GM12878 (cell line): ENCODE measurements at regions not wholly inside any gene's neighbourhood (a gene's known extent, or its start where the extent isn't known, plus 50 kb on each side); places are given as distances from the start of the nearest gene placed in this dataset.

Experiments
- ATF7 ChIP-seq: fragments of 450-650 bp; IDR thresholded peaks from 2 replicates; pipeline ENCODE4 v1.6.1; 2016; ENCODE audit warnings: low read depth, mild to moderate bottlenecking
- CTCF ChIP-seq, 3 experiments: IDR thresholded peaks in 2 of 3; conservative IDR thresholded peaks in 1 of 3; 2 replicates each; pipeline ENCODE4 v1.5.1; 2011; ENCODE audit warnings: low read depth in 3 of 3, low read length in 3 of 3, mild to moderate bottlenecking in 3 of 3, control low read depth in 2 of 3, moderate library complexity in 2 of 3, inconsistent platforms in 1 of 3, mixed read lengths in 1 of 3; ENCODE audit not compliant: control insufficient read depth in 2 of 3, insufficient read depth in 1 of 3; ENCODE audit errors: extremely low read depth in 1 of 3
- ETV6 ChIP-seq, 2 experiments: fragments of 450-650 bp in 1 of 2; IDR thresholded peaks in 1 of 2; conservative IDR thresholded peaks in 1 of 2; 2 replicates each; pipeline ENCODE4 v1.6.1; 2014; ENCODE audit warnings: antibody characterized with exemption in 1 of 2, borderline replicate concordance in 1 of 2, low read depth in 1 of 2, mild to moderate bottlenecking in 1 of 2, moderate library complexity in 1 of 2
- EZH2 ChIP-seq: IDR thresholded peaks from 2 replicates; pipeline ENCODE4 v1.6.1; 2012; ENCODE audit warnings: low read depth, mild to moderate bottlenecking, control low read depth, inconsistent platforms, low read length, borderline replicate concordance; ENCODE audit not compliant: control insufficient read depth
- FOXM1 ChIP-seq: IDR thresholded peaks from 2 replicates; pipeline ENCODE4 v1.6.1; 2012; ENCODE audit warnings: low read depth, mild to moderate bottlenecking, inconsistent platforms, low read length, moderate library complexity
- KDM1A ChIP-seq: fragments of 200-600 bp; sonication (generic); IDR thresholded peaks from 2 replicates; pipeline ENCODE4 v1.6.1; 2016; ENCODE audit warnings: borderline replicate concordance
- MYC ChIP-seq: IDR thresholded peaks from 2 replicates; pipeline ENCODE4 v1.6.1; 2011; ENCODE audit warnings: mild to moderate bottlenecking, low read length, moderate library complexity, inconsistent platforms; ENCODE audit not compliant: insufficient read depth, insufficient replicate concordance, insufficient read length, severe bottlenecking
- POLR2AphosphoS2 ChIP-seq: IDR thresholded peaks from 2 replicates; pipeline ENCODE4 v1.6.1; 2011; ENCODE audit warnings: low read depth, mild to moderate bottlenecking, low read length, improper control_type of control experiment, moderate library complexity
- POLR2AphosphoS5 ChIP-seq: IDR thresholded peaks from 2 replicates; pipeline ENCODE4 v1.6.1; 2011; ENCODE audit warnings: mild to moderate bottlenecking, low read length, inconsistent platforms
- RFX5 ChIP-seq: IDR thresholded peaks from 2 replicates; pipeline ENCODE4 v1.6.1; 2011; ENCODE audit warnings: low read depth, low read length, improper control_type of control experiment
- SMC3 ChIP-seq: IDR thresholded peaks from 2 replicates; pipeline ENCODE4 v1.6.1; 2011; ENCODE audit warnings: low read length, improper control_type of control experiment, borderline replicate concordance
- SP1 ChIP-seq: IDR thresholded peaks from one replicate; pipeline ENCODE4 v1.6.1; 2011; ENCODE audit warnings: low read depth, low read length
- ZNF274 ChIP-seq: IDR thresholded peaks from one replicate; pipeline ENCODE4 v1.8.0; 2011; ENCODE audit not compliant: insufficient read length, insufficient read depth

- TF ChIP-seq POLR2AphosphoS5 = no peak
- TF ChIP-seq FOXM1 = no peak
- no peak for TF ChIP-seq KDM1A
- TF ChIP-seq CTCF (IDR thresholded peaks at IDR 0.05 in 2 of 3, conservative IDR thresholded peaks at IDR 0.05 in 1 of 3; ENCODE audit: control insufficient read depth in 2 of 3, extremely low read depth in 1 of 3, insufficient read depth in 1 of 3, low read depth in 3 of 3, low read length in 3 of 3) = no peak
- TF ChIP-seq MYC = no peak
- TF ChIP-seq POLR2AphosphoS2 = no peak
- TF ChIP-seq ATF7 = no peak
- no peak for TF ChIP-seq RFX5
- no peak for TF ChIP-seq ZNF274
- no peak for TF ChIP-seq SP1
- no peak for TF ChIP-seq SMC3
- TF ChIP-seq ETV6 (conservative IDR thresholded peaks at IDR 0.05 in 1 of 2, IDR thresholded peaks at IDR 0.05 in 1 of 2; ENCODE audit: borderline replicate concordance in 1 of 2, low read depth in 1 of 2) = no peak
- no peak for TF ChIP-seq EZH2
These were observed 286.1 kb upstream of the ACTBL2 start for GRCh38 chr5:57768745-57769144.
